GM12878 (cell line): ENCODE measurements at regions not wholly inside any gene's neighbourhood (a gene's known extent, or its start where the extent isn't known, plus 50 kb on each side); places are given as distances from the start of the nearest gene placed in this dataset.

ENCODE experiments used
- ATAC-seq: fragments of 200-7000 bp; cut with Tn5 transposase; 3 replicates; pipeline ENCODE4 v1.9.1; 2020; ENCODE audit warnings: mild to moderate bottlenecking, moderate library complexity
- BruUV-seq: library from RNA; stranded (reverse); fragments of 400-500 nt; replicated peaks from 2 replicates; lab custom pipeline; 2021; lab: Mats Ljungman, UMichigan
- CTCF ChIA-PET: fragments of 300-600 bp; sonication (Branson Sonifier 250); formaldehyde crosslinking; extraction: SDS; loops from one replicate; lab custom pipeline; 2021; ENCODE audit warnings: inconsistent platforms; lab: Yijun Ruan, JAX
- POLR2A ChIA-PET: fragments of 350-600 bp; formaldehyde crosslinking; extraction: SDS; loops from one replicate; lab custom pipeline; 2021; ENCODE audit warnings: inconsistent platforms; lab: Charles Lee
- RAD21 ChIA-PET: fragments of 300-600 bp; sonication (Branson Sonifier 250); formaldehyde crosslinking; loops from one replicate; lab custom pipeline; 2023; ENCODE audit warnings: antibody characterized with exemption; ENCODE audit not compliant: unreplicated experiment; lab: Charles Lee
- SMC1A ChIA-PET: fragments of 300-600 bp; sonication (Branson Sonifier 250); formaldehyde crosslinking; loops from one replicate; lab custom pipeline; 2023; ENCODE audit not compliant: unreplicated experiment, uncharacterized antibody; lab: Charles Lee
- DNase-seq: peaks from one replicate; pipeline ENCODE4 v3.0.0-alpha.2; 2011; ENCODE audit warnings: low read depth, low spot score
- FAIRE-seq: peaks from 3 replicates; lab custom pipeline; 2011; peaks lifted over from hg19 to GRCh38; lab: Jason Lieb, UNC
- H2AFZ ChIP-seq: 2 replicates; pipeline ENCODE4 v1.6.0; 2011; ENCODE audit warnings: low read depth, low read length, control low read depth; ENCODE audit not compliant: control insufficient read depth
- H3K27ac ChIP-seq: 2 replicates; pipeline ENCODE4 v1.5.1; 2011; ENCODE audit warnings: control low read depth; ENCODE audit not compliant: control insufficient read depth, insufficient read depth
- H3K27me3 ChIP-seq, 2 experiments: replicated peaks in 1 of 2; 2 replicates each; pipeline versions ENCODE4 v1.6.0 to v1.6.1; 2011; ENCODE audit warnings: low read length in 1 of 2; ENCODE audit not compliant: control insufficient read depth in 2 of 2, insufficient read depth in 2 of 2
- H3K36me3 ChIP-seq, 2 experiments: 2 replicates each; pipeline ENCODE4 v1.5.1; 2011; ENCODE audit warnings: low read length in 1 of 2; ENCODE audit not compliant: control insufficient read depth in 2 of 2, insufficient read depth in 2 of 2
- H3K4me1 ChIP-seq: 2 replicates; pipeline ENCODE4 v1.6.1; 2011; ENCODE audit warnings: mild to moderate bottlenecking, low read length, moderate library complexity, mixed read lengths; ENCODE audit not compliant: control insufficient read depth, insufficient read depth
- H3K4me2 ChIP-seq: 2 replicates; pipeline ENCODE4 v1.6.0; 2011; ENCODE audit warnings: control low read depth; ENCODE audit not compliant: control insufficient read depth, insufficient read depth
- H3K4me3 ChIP-seq: fragments of 200-600 bp; sonication (generic); 2 replicates; pipeline ENCODE4 v1.5.1; 2016
- H3K79me2 ChIP-seq: 2 replicates; pipeline ENCODE4 v1.6.0; 2011; ENCODE audit warnings: low read length; ENCODE audit not compliant: control insufficient read depth, insufficient read depth
- H3K9ac ChIP-seq: 2 replicates; pipeline ENCODE4 v1.8.0; 2011; ENCODE audit warnings: low read length, control low read depth, mixed read lengths; ENCODE audit not compliant: control insufficient read depth, insufficient read depth
- H3K9me3 ChIP-seq: replicated peaks from 3 replicates; pipeline ENCODE4 v1.5.1; 2011; ENCODE audit warnings: mild to moderate bottlenecking, low read length; ENCODE audit not compliant: control insufficient read depth, insufficient read depth
- H4K20me1 ChIP-seq: 2 replicates; pipeline ENCODE4 v1.6.0; 2011; ENCODE audit not compliant: control insufficient read depth, insufficient read depth
- ATF7 ChIP-seq: fragments of 450-650 bp; IDR thresholded peaks from 2 replicates; pipeline ENCODE4 v1.6.1; 2016; ENCODE audit warnings: low read depth, mild to moderate bottlenecking
- BCL3 ChIP-seq: IDR thresholded peaks from 2 replicates; pipeline ENCODE4 v1.6.1; 2011; ENCODE audit warnings: borderline replicate concordance, low read depth, mild to moderate bottlenecking, moderate library complexity, low read length; ENCODE audit not compliant: insufficient read depth, poor library complexity, severe bottlenecking
- FOXM1 ChIP-seq: IDR thresholded peaks from 2 replicates; pipeline ENCODE4 v1.6.1; 2012; ENCODE audit warnings: low read depth, mild to moderate bottlenecking, inconsistent platforms, low read length, moderate library complexity
- MYB ChIP-seq: fragments of 150-350 bp; IDR thresholded peaks from 2 replicates; pipeline ENCODE4 v1.6.1; 2014; ENCODE audit warnings: mild to moderate bottlenecking, low read depth, low read length, borderline replicate concordance
- NFIC ChIP-seq: IDR thresholded peaks from 2 replicates; pipeline ENCODE4 v1.6.1; 2012; ENCODE audit warnings: low read depth, mild to moderate bottlenecking, inconsistent platforms, low read length, moderate library complexity
- SUPT20H ChIP-seq: IDR thresholded peaks from 2 replicates; pipeline ENCODE4 v1.6.1; 2011; ENCODE audit warnings: low read depth, mild to moderate bottlenecking, low read length, moderate library complexity, borderline replicate concordance; ENCODE audit not compliant: control insufficient read depth
- ZNF274 ChIP-seq: IDR thresholded peaks from one replicate; pipeline ENCODE4 v1.8.0; 2011; ENCODE audit not compliant: insufficient read length, insufficient read depth
- in situ Hi-C: fragments of 300-500 bp; cut with MboI; formaldehyde crosslinking; loops from 9 replicates; pipeline ENCODE4 v1.14.3; 2018; ENCODE audit warnings: mixed read lengths
- intact Hi-C: fragments of 100-400 bp; cut with micrococcal nuclease; formaldehyde crosslinking; loops from one replicate; pipeline ENCODE4 v1.14.2; 2022; ENCODE audit not compliant: unreplicated experiment
- TF ChIP-seq, protein P1 (sequence below): fragments of 450-650 bp; formaldehyde crosslinking; IDR thresholded peaks from 2 replicates; pipeline ENCODE4 v1.4.0; 2020; ENCODE audit warnings: mild to moderate bottlenecking, moderate library complexity
- TF ChIP-seq, protein P2 (sequence below): fragments of 450-650 bp; IDR thresholded peaks from 2 replicates; pipeline ENCODE4 v1.6.1; 2017; ENCODE audit warnings: mild to moderate bottlenecking

DNA sequence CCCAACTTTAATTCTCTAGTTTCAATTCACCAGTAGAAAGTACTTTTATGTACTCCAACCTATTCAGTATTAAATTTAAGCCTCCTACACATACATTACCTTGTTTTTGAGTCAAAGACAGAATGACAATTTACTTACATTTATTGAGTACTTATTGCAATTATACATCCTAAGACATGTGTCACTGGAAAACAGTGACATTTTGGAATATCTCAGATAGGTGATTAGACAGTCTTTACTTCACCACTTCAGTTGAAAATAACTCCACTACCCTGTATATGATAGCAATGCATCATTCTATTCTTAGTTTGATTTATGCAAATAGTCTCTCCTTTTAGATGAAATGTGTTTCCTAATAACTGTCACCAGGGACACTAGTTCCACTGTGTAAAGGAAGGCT is 461.5 kb downstream of the TUSC7 start:
- H3K9ac ChIP-seq = no peak overlapping the region
- ChIA-PET CTCF (no interaction called here), RAD21 (no interaction called here), POLR2A (no interaction called here), SMC1A (no interaction called here)
- H3K36me3 ChIP-seq = no peaks in the 10 kb centered on the region
- no peak overlapping the region for H3K4me3 ChIP-seq
- in situ Hi-C loops = no loop called here
- no peak for DNase-seq
- no peak for ATAC-seq
- intact Hi-C loops = no loop called here
- no TSS peak for BruUV-seq
- H4K20me1 ChIP-seq = no peaks in the 10 kb centered on the region
- no peak for FAIRE-seq
- TF ChIP-seq SUPT20H = no peak
- TF ChIP-seq FOXM1 = no peak
- TF ChIP-seq BCL3 = no peak
- TF ChIP-seq NFIC = no peak
- TF ChIP-seq ATF7 = no peak
- TF ChIP-seq, protein P1, sequence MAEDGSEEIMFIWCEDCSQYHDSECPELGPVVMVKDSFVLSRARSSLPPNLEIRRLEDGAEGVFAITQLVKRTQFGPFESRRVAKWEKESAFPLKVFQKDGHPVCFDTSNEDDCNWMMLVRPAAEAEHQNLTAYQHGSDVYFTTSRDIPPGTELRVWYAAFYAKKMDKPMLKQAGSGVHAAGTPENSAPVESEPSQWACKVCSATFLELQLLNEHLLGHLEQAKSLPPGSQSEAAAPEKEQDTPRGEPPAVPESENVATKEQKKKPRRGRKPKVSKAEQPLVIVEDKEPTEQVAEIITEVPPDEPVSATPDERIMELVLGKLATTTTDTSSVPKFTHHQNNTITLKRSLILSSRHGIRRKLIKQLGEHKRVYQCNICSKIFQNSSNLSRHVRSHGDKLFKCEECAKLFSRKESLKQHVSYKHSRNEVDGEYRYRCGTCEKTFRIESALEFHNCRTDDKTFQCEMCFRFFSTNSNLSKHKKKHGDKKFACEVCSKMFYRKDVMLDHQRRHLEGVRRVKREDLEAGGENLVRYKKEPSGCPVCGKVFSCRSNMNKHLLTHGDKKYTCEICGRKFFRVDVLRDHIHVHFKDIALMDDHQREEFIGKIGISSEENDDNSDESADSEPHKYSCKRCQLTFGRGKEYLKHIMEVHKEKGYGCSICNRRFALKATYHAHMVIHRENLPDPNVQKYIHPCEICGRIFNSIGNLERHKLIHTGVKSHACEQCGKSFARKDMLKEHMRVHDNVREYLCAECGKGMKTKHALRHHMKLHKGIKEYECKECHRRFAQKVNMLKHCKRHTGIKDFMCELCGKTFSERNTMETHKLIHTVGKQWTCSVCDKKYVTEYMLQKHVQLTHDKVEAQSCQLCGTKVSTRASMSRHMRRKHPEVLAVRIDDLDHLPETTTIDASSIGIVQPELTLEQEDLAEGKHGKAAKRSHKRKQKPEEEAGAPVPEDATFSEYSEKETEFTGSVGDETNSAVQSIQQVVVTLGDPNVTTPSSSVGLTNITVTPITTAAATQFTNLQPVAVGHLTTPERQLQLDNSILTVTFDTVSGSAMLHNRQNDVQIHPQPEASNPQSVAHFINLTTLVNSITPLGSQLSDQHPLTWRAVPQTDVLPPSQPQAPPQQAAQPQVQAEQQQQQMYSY (CRISPR knock-in tag) = no peak
- TF ChIP-seq MYB = no peak
- TF ChIP-seq ZNF274 = no peak
- TF ChIP-seq, protein P2, sequence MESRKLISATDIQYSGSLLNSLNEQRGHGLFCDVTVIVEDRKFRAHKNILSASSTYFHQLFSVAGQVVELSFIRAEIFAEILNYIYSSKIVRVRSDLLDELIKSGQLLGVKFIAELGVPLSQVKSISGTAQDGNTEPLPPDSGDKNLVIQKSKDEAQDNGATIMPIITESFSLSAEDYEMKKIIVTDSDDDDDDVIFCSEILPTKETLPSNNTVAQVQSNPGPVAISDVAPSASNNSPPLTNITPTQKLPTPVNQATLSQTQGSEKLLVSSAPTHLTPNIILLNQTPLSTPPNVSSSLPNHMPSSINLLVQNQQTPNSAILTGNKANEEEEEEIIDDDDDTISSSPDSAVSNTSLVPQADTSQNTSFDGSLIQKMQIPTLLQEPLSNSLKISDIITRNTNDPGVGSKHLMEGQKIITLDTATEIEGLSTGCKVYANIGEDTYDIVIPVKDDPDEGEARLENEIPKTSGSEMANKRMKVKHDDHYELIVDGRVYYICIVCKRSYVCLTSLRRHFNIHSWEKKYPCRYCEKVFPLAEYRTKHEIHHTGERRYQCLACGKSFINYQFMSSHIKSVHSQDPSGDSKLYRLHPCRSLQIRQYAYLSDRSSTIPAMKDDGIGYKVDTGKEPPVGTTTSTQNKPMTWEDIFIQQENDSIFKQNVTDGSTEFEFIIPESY = no peak
- no peak overlapping the region for H3K27ac ChIP-seq
- no peaks in the 10 kb centered on the region for H3K27me3 ChIP-seq
- H3K79me2 ChIP-seq = no peaks in the 10 kb centered on the region
- H2AFZ ChIP-seq = no peak overlapping the region
- no peaks in the 10 kb centered on the region for H3K4me1 ChIP-seq
- no peaks in the 10 kb centered on the region for H3K9me3 ChIP-seq
- no peak overlapping the region for H3K4me2 ChIP-seq
